HFFc6 (cell line): ENCODE measurements at regions not wholly inside any gene's neighbourhood (a gene's known extent, or its start where the extent isn't known, plus 50 kb on each side); places are given as distances from the start of the nearest gene placed in this dataset.

ENCODE experiments used
- DNase-seq: peaks from one replicate; pipeline ENCODE4 v3.0.0-alpha.2; 2018
- H3K27ac Mint-ChIP-seq: 2 replicates; pipeline ENCODE4 v1.8.0; 2020; ENCODE audit warnings: mild to moderate bottlenecking, mixed read lengths
- H3K27me3 Mint-ChIP-seq: 2 replicates; pipeline ENCODE4 v1.8.0; 2021; ENCODE audit warnings: mild to moderate bottlenecking, moderate library complexity, mixed read lengths; ENCODE audit not compliant: insufficient read depth
- H3K36me3 Mint-ChIP-seq: 2 replicates; pipeline ENCODE4 v1.8.0; 2021; ENCODE audit warnings: low read depth, mixed read lengths
- H3K4me1 Mint-ChIP-seq: 2 replicates; pipeline ENCODE4 v1.8.0; 2020; ENCODE audit warnings: low read depth, mixed read lengths
- H3K4me3 Mint-ChIP-seq: 2 replicates; pipeline ENCODE4 v1.8.0; 2020; ENCODE audit warnings: mild to moderate bottlenecking, moderate library complexity, mixed read lengths
- H3K9me3 Mint-ChIP-seq: 2 replicates; pipeline ENCODE4 v1.8.0; 2020; ENCODE audit warnings: mild to moderate bottlenecking, mixed read lengths
- TF ChIP-seq, protein P1 (sequence below): fragments of 200-600 bp; sonication (generic); IDR thresholded peaks from 2 replicates; pipeline ENCODE4 v1.5.0; 2021; ENCODE audit warnings: antibody characterized with exemption, mild to moderate bottlenecking

DNA sequence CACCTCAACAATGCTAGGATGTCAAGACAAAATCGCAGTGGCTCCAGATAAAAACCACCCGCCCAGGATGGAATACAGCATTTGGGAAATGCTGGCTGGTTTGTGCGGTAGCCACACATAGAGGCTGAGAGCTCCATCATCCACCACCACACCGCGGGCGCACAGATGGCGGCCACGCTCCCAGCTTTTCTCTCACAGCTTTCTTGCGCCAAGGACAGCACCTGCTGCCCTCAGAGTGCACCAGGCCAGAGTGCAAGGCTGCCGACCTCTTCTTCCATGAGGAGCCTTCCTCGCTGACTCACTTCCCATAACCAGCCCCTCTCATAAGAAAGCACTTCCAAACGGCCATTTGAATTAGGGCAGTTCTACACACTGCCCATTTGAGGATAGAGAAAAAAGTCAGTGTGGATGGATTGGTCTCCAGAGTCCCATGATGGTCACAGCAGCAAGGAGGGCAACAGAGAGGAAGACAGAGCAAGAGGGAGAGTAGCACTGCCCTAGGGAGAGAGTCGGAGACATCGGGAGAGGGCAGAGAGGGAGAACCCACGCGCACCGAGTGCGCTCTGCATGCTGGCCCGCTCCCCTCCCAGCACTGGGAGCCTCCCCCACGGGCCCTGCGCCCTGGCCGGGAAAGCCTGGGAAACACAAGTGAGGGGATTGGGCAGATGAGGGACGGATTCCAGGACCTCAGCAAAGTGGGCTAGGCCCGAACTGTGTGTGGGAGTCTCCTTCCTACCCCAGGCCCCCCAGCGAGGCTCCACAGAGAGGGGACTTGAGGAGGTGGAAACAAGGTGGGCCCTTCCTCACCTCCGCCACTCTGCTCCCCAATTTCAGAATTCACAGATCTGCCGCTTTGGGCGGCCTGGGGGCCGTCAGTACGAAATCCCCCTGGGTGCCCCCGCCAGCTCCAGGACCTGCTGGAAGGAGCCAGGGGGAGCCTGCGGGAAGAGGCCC is 156.9 kb downstream of the USP12 start:
- no peaks in the 10 kb centered on the region for H3K9me3 Mint-ChIP-seq
- H3K4me3 Mint-ChIP-seq, result no peak overlapping the region
- DNase-seq, result no peak
- peaks cover 39% of the 10 kb centered on the region for H3K4me1 Mint-ChIP-seq
- 0 out of 2 replicates have a peak, but pooled peaks cover 4% of the 10 kb centered on the region for H3K36me3 Mint-ChIP-seq
- TF ChIP-seq, protein P1, sequence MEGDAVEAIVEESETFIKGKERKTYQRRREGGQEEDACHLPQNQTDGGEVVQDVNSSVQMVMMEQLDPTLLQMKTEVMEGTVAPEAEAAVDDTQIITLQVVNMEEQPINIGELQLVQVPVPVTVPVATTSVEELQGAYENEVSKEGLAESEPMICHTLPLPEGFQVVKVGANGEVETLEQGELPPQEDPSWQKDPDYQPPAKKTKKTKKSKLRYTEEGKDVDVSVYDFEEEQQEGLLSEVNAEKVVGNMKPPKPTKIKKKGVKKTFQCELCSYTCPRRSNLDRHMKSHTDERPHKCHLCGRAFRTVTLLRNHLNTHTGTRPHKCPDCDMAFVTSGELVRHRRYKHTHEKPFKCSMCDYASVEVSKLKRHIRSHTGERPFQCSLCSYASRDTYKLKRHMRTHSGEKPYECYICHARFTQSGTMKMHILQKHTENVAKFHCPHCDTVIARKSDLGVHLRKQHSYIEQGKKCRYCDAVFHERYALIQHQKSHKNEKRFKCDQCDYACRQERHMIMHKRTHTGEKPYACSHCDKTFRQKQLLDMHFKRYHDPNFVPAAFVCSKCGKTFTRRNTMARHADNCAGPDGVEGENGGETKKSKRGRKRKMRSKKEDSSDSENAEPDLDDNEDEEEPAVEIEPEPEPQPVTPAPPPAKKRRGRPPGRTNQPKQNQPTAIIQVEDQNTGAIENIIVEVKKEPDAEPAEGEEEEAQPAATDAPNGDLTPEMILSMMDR, result no peak
- peaks cover 8% of the 10 kb centered on the region for H3K27me3 Mint-ChIP-seq
- no peak overlapping the region for H3K27ac Mint-ChIP-seq

DNA sequence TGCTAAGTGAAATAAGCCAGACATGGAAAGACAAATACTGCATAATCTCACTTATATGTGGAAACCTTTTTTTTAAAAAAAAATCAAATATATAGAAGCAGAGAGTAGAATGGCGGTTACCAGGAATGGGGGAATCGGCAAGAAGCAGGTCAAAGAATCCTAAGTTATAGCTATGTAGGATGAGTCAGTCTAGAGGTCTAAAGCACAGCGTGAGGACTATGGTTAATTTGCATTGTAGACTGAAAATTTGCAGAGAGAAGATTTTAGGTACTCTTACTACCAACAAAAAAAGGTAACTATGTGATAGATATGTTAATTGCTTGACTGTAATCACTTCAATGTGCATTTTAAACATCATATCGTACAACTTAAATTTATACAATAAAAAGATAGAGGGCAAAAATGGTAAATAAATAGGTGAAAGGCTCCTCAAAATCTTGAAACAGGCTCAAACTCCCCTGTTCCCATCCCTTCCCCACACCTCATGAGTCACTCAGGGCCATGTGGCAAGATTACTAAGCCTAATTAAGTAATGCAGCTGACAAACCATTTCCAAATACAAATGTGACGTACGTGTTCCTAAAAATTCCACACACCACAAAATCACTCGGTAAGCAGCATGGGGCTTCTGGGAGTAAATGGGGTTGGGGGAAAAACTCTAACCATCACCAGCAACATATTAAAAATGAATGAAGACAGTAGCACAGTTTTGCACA is 159.0 kb downstream of the USP12 start:
- Mint-ChIP-seq H3K4me1 (peaks cover 30% of the 10 kb centered on the region), H3K27me3 (peaks cover 6% of the 10 kb centered on the region; the same call in 1 of the 2 replicates), H3K27ac (peak overlapping the region; percentile 27; the same call in 1 of the 2 replicates), H3K4me3 (no peak overlapping the region), H3K36me3 (0 out of 2 replicates have a peak, but pooled peaks cover 4% of the 10 kb centered on the region), H3K9me3 (no peaks in the 10 kb centered on the region)
- DNase-seq, result peak; percentile 66
- TF ChIP-seq, protein P1, result no peak

DNA sequence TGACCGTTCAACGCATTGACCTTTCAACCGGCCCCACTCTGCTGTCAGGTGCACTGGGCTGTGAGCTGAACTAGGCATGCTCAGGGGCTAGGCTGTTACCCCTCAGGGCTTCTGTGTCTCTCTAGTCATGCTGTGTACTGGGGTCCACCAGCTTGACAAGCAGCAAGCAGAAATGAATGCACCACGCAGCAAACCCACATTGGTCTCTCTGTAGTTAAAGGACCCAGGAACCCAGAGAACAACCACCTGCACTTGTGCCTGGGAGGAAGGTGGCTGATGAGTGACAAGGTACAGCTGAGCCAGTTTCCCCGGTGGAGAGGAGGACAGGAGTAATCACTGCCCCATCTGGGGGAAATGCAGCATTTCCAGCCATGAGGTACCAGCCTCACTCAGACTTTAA is 159.9 kb downstream of the USP12 start:
- Mint-ChIP-seq H3K36me3 (0 out of 2 replicates have a peak, but pooled peaks cover 4% of the 10 kb centered on the region), H3K27me3 (peaks cover 13% of the 10 kb centered on the region; the same call in 1 of the 2 replicates), H3K27ac (no peak overlapping the region), H3K4me3 (no peak overlapping the region), H3K4me1 (peaks cover 28% of the 10 kb centered on the region), H3K9me3 (no peaks in the 10 kb centered on the region)
- TF ChIP-seq, protein P1, result no peak
- no peak for DNase-seq

DNA sequence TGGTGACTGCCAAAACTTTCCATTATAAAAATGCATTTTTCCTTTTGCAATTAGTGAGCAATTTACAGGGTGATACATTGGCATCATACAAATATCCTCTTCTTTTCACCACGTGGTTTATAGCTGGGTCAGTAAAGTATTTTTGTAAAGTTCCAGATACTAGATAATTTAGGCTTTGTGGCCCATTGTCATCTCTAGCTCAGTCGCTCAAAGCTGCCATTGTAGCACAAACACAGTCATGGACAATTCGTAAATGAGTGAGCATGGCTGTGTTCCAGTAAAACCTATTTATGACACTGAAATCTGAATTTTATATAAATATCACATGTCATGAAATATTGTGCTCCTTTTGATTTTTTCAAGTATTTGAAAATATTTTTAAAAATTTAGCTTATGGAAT is 162.9 kb downstream of the USP12 start:
- Mint-ChIP-seq H3K36me3 (no peaks in the 10 kb centered on the region), H3K4me3 (no peak overlapping the region), H3K4me1 (peaks cover 23% of the 10 kb centered on the region), H3K27me3 (peaks cover 23% of the 10 kb centered on the region), H3K27ac (no peak overlapping the region), H3K9me3 (no peaks in the 10 kb centered on the region)
- TF ChIP-seq, protein P1, result no peak
- no peak for DNase-seq

DNA sequence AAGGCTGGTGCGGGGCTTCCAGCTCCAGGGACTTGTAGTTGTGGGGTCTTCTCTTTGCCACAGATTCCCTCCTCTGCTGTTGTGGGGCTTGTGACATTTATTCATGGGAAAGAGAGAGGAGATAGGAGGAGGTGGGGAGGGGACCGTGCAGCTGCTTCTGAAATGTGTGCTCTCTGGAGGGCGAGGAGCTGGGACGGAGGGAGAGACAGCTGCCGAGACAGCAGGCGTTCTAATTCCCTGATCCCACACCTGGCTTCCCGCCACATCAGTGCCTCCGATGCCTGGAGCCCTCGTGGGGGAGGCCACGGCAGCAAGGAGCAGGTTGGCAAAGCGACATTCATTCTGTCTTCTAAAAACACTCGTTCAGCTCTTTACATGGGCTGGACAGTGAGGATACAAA is 164.4 kb downstream of the USP12 start:
- no peak for DNase-seq
- H3K27ac Mint-ChIP-seq, result no peak overlapping the region
- peaks cover 37% of the 10 kb centered on the region for H3K27me3 Mint-ChIP-seq

More for the DNA sequence above, 164.4 kb downstream of the USP12 start:
- no peaks in the 10 kb centered on the region for H3K36me3 Mint-ChIP-seq
- TF ChIP-seq, protein P1, result no peak
- peak overlapping the region; percentile 73 for H3K4me3 Mint-ChIP-seq
- no peaks in the 10 kb centered on the region for H3K9me3 Mint-ChIP-seq
- peaks cover 9% of the 10 kb centered on the region for H3K4me1 Mint-ChIP-seq
